B cell (primary cell): ENCODE measurements at regions not wholly inside any gene's neighbourhood (a gene's known extent, or its start where the extent isn't known, plus 50 kb on each side); places are given as distances from the start of the nearest gene placed in this dataset.

Source experiments
- ATAC-seq: fragments of 200-7000 bp; cut with Tn5 transposase; one replicate; pipeline ENCODE4 v1.10.0; 2021; ENCODE audit warnings: low read depth, mild to moderate bottlenecking, moderate number of reproducible peaks, moderate library complexity
- CTCF ChIA-PET: fragments of 350-600 bp; sonication (Branson Sonifier 250); formaldehyde crosslinking; loops from one replicate; lab custom pipeline; 2021; ENCODE audit warnings: antibody characterized with exemption, inconsistent platforms; lab: Charles Lee
- POLR2A ChIA-PET: fragments of 350-600 bp; sonication (Branson Sonifier 250); formaldehyde crosslinking; loops from one replicate; lab custom pipeline; 2021; ENCODE audit warnings: antibody characterized with exemption; lab: Charles Lee
- DNase-seq: peaks from one replicate; pipeline ENCODE4 v3.0.0; 2013
- H2AFZ ChIP-seq: 2 replicates; pipeline ENCODE4 v1.6.1; 2012; ENCODE audit warnings: mild to moderate bottlenecking, low read depth, low read length; ENCODE audit not compliant: insufficient read depth, poor library complexity, severe bottlenecking
- H3K27ac ChIP-seq, 2 donors: 1 replicate in 1 of 2; 2 replicates in 1 of 2; pipeline ENCODE4 v1.5.1; 2012 to 2013; ENCODE audit warnings: low read length in 2 of 2, mild to moderate bottlenecking in 2 of 2, moderate library complexity in 1 of 2
- H3K27me3 ChIP-seq, 4 experiments: fragments of 200-600 bp in 1 of 4; sonication (generic) in 1 of 4; replicated peaks in 1 of 4; 1 replicate in 2 of 4; 2 replicates in 2 of 4; pipeline versions ENCODE4 v1.6.1 to v1.7.0; 2013 to 2016; ENCODE audit warnings: low read length in 3 of 4, mild to moderate bottlenecking in 2 of 4, mixed read lengths in 1 of 4, moderate library complexity in 1 of 4; ENCODE audit not compliant: insufficient read depth in 4 of 4, control insufficient read depth in 3 of 4; ENCODE audit errors: control extremely low read depth in 1 of 4
- H3K36me3 ChIP-seq, 2 experiments: replicated peaks in 1 of 2; 1 replicate in 1 of 2; 2 replicates in 1 of 2; pipeline versions ENCODE4 v1.6.1 to v1.7.1; 2013; ENCODE audit warnings: low read length in 1 of 2; ENCODE audit not compliant: insufficient read depth in 2 of 2, control insufficient read depth in 1 of 2; ENCODE audit errors: control extremely low read depth in 1 of 2, extremely low read depth in 1 of 2
- H3K4me1 ChIP-seq, 2 donors: fragments of 200-600 bp in 1 of 2; sonication (generic) in 1 of 2; 1 replicate in 1 of 2; 2 replicates in 1 of 2; pipeline versions ENCODE4 v1.5.1 to v1.6.1; 2013 to 2017; ENCODE audit warnings: low read length in 2 of 2; ENCODE audit not compliant: control insufficient read depth in 2 of 2, insufficient read depth in 2 of 2
- H3K4me2 ChIP-seq: replicated peaks from 2 replicates; pipeline ENCODE3; 2012; ENCODE audit warnings: mild to moderate bottlenecking, low read depth, low read length; ENCODE audit not compliant: poor library complexity, severe bottlenecking
- H3K4me3 ChIP-seq, 5 experiments: fragments of 200-600 bp in 1 of 5; sonication (generic) in 1 of 5; 1 replicate in 3 of 5; 2 replicates in 2 of 5; pipeline versions ENCODE4 v1.5.1 to v1.7.0; 2011 to 2016; ENCODE audit warnings: low read length in 4 of 5, mild to moderate bottlenecking in 4 of 5, low read depth in 2 of 5, control low read depth in 1 of 5, moderate library complexity in 1 of 5; ENCODE audit not compliant: insufficient read depth in 1 of 5; ENCODE audit errors: control extremely low read depth in 1 of 5, extremely low read depth in 1 of 5
- H3K79me2 ChIP-seq: fragments of 200-600 bp; sonication (generic); one replicate; pipeline ENCODE4 v1.6.0; 2016; ENCODE audit warnings: low read length; ENCODE audit not compliant: control insufficient read depth, insufficient read depth
- H3K9ac ChIP-seq: fragments of 200-600 bp; sonication (generic); 2 replicates; pipeline ENCODE4 v1.6.1; 2017; ENCODE audit warnings: mild to moderate bottlenecking, low read length, moderate library complexity
- H3K9me3 ChIP-seq, 3 donors: one replicate each; pipeline versions ENCODE4 v1.6.1 to v1.7.1; 2013; ENCODE audit warnings: low read length in 2 of 3; ENCODE audit not compliant: control insufficient read depth in 2 of 3, insufficient read depth in 1 of 3; ENCODE audit errors: control extremely low read depth in 1 of 3
- H4K20me1 ChIP-seq: 2 replicates; pipeline ENCODE4 v1.6.0; 2012; ENCODE audit warnings: mild to moderate bottlenecking, low read length; ENCODE audit not compliant: insufficient read depth, control insufficient read depth, poor library complexity, severe bottlenecking
- H3K27ac Mint-ChIP-seq: one replicate; pipeline ENCODE4 v1.8.0; 2021; ENCODE audit warnings: mixed read lengths
- H3K27me3 Mint-ChIP-seq: one replicate; pipeline ENCODE4 v1.8.0; 2021; ENCODE audit warnings: mixed read lengths
- H3K4me1 Mint-ChIP-seq: one replicate; pipeline ENCODE4 v1.8.0; 2021; ENCODE audit warnings: mixed read lengths
- H3K4me3 Mint-ChIP-seq: one replicate; pipeline ENCODE4 v1.8.0; 2021; ENCODE audit warnings: mixed read lengths
- H3K9me3 Mint-ChIP-seq: one replicate; pipeline ENCODE4 v1.8.0; 2022; ENCODE audit warnings: mixed read lengths; ENCODE audit not compliant: insufficient read depth
- CTCF ChIP-seq: fragments of 200-600 bp; IDR thresholded peaks from one replicate; pipeline ENCODE4 v1.8.0; 2022; ENCODE audit warnings: antibody characterized with exemption, mild to moderate bottlenecking
- EZH2 ChIP-seq: IDR thresholded peaks from 2 replicates; pipeline ENCODE4 v1.6.1; 2012; ENCODE audit warnings: borderline replicate concordance, low read depth, mild to moderate bottlenecking, moderate library complexity, low read length; ENCODE audit not compliant: insufficient read depth, poor library complexity, severe bottlenecking
- WGBS: methylation state at CpG from one replicate; pipeline ENCODE4 v1.1.5; 2013; ENCODE audit warnings: missing lambda C conversion rate; ENCODE audit not compliant: insufficient coverage; 5-methylcytosine and 5-hydroxymethylcytosine counted together
- intact Hi-C: fragments of 100-400 bp; cut with micrococcal nuclease; formaldehyde crosslinking; loops from one replicate; pipeline ENCODE4 v1.10.0; 2022

- intact Hi-C loops: no loop called here
- CTCF ChIA-PET: no interaction called here
- 62% methylated on average over 4 of the region's 6 CpGs for WGBS
These were observed 228.8 kb upstream of the PPP2R3A start for GRCh38 chr3:135736740-135737139.

GRCh38 chr3:135739779-135740178 lies 225.7 kb upstream of the PPP2R3A start:
- Mint-ChIP-seq H3K9me3 (peaks cover 6% of the 10 kb centered on the region), H3K4me3 (no peak overlapping the region), H3K27ac (no peak overlapping the region), H3K27me3 (peaks cover 5% of the 10 kb centered on the region), H3K4me1 (no peaks in the 10 kb centered on the region)
- Histone ChIP-seq H3K27ac (no peak overlapping the region), H3K4me2 (no peak overlapping the region), H3K9me3 (peaks cover 2 to 15% (median 10%) of the 10 kb centered on the region in 3 donors), H3K27me3 (no peaks in the 10 kb centered on the region), H4K20me1 (no peaks in the 10 kb centered on the region), H3K36me3 (no peaks in the 10 kb centered on the region), H2AFZ (no peak overlapping the region), H3K4me3 (no peak overlapping the region), H3K79me2 (no peaks in the 10 kb centered on the region), H3K4me1 (no peaks in the 10 kb centered on the region), H3K9ac (no peak overlapping the region)
- intact Hi-C loops: no loop called here
- DNase-seq (no peak), ATAC-seq (no peak)
- WGBS: 86% methylated on average over 1 of the region's 2 CpGs
- CTCF ChIA-PET: no interaction called here
- POLR2A ChIA-PET: no interaction called here
- TF ChIP-seq CTCF (no peak), EZH2 (no peak)

More at GRCh38 chr3:135736740-135737139, 228.8 kb upstream of the PPP2R3A start:
- no peak for DNase-seq
- POLR2A ChIA-PET: no interaction called here
- Histone ChIP-seq H3K4me2 (no peak overlapping the region), H3K9me3 (peaks cover 2 to 15% (median 13%) of the 10 kb centered on the region in 3 donors), H2AFZ (no peak overlapping the region), H3K79me2 (no peaks in the 10 kb centered on the region), H3K4me1 (no peaks in the 10 kb centered on the region), H4K20me1 (no peaks in the 10 kb centered on the region), H3K27ac (no peak overlapping the region), H3K27me3 (no peaks in the 10 kb centered on the region), H3K9ac (no peak overlapping the region), H3K4me3 (no peak overlapping the region), H3K36me3 (no peaks in the 10 kb centered on the region)
- TF ChIP-seq EZH2: no peak
- no peak for TF ChIP-seq CTCF
- Mint-ChIP-seq H3K9me3 (peaks cover 9% of the 10 kb centered on the region), H3K27ac (no peak overlapping the region), H3K27me3 (peaks cover 5% of the 10 kb centered on the region), H3K4me3 (no peak overlapping the region), H3K4me1 (no peaks in the 10 kb centered on the region)
- ATAC-seq: no peak
